PC-3 (cell line): ENCODE measurements at regions not wholly inside any gene's neighbourhood (a gene's known extent, or its start where the extent isn't known, plus 50 kb on each side); places are given as distances from the start of the nearest gene placed in this dataset.

Experiments used
- ATAC-seq: fragments of 200-7000 bp; cut with Tn5 transposase; 2 replicates; pipeline ENCODE4 v1.9.1; 2020; ENCODE audit warnings: mild to moderate bottlenecking, moderate library complexity
- BruUV-seq: library from RNA; stranded (reverse); fragments of 400-500 nt; replicated peaks from 2 replicates; lab custom pipeline; 2021; lab: Mats Ljungman, UMichigan
- CTCF ChIA-PET: fragments of 300-600 bp; sonication (Branson Sonifier 250); formaldehyde crosslinking; loops from one replicate; lab custom pipeline; 2022; ENCODE audit warnings: antibody characterized with exemption; lab: Charles Lee
- POLR2A ChIA-PET: fragments of 300-600 bp; sonication (Branson Sonifier 250); formaldehyde crosslinking; loops from one replicate; lab custom pipeline; 2022; ENCODE audit warnings: antibody characterized with exemption; ENCODE audit not compliant: unreplicated experiment; lab: Charles Lee
- DNase-seq: peaks from one replicate; pipeline ENCODE4 v3.0.0-alpha.2; 2015
- H2AFZ ChIP-seq: fragments of 300-600 bp; sonication (generic); 2 replicates; pipeline ENCODE4 v1.6.0; 2016; ENCODE audit warnings: antibody characterized with exemption, low read length
- H3F3A ChIP-seq: fragments of 300-600 bp; sonication (generic); one replicate; pipeline ENCODE4 v1.6.0; 2017; ENCODE audit warnings: antibody characterized with exemption, low read length, control low read depth, mild to moderate bottlenecking; ENCODE audit not compliant: unreplicated experiment
- H3K27ac ChIP-seq: fragments of 300-600 bp; sonication (generic); 2 replicates; pipeline ENCODE4 v1.5.1; 2016; ENCODE audit warnings: mild to moderate bottlenecking, low read length
- H3K27me3 ChIP-seq: fragments of 300-600 bp; sonication (generic); 2 replicates; pipeline ENCODE4 v1.6.1; 2016; ENCODE audit warnings: low read length, mixed read lengths
- H3K36me3 ChIP-seq: fragments of 300-600 bp; sonication (generic); 2 replicates; pipeline ENCODE4 v1.6.1; 2016; ENCODE audit warnings: low read depth, mixed run types, low read length, mixed read lengths
- H3K4me1 ChIP-seq: fragments of 300-600 bp; sonication (generic); 2 replicates; pipeline ENCODE4 v1.5.1; 2016; ENCODE audit warnings: low read length; ENCODE audit not compliant: insufficient read depth
- H3K4me2 ChIP-seq: fragments of 300-600 bp; sonication (generic); 2 replicates; pipeline ENCODE4 v1.6.0; 2016; ENCODE audit warnings: low read length
- H3K4me3 ChIP-seq: fragments of 300-600 bp; sonication (generic); 2 replicates; pipeline ENCODE4 v1.5.1; 2016; ENCODE audit warnings: mild to moderate bottlenecking, low read length, mixed read lengths
- H3K79me2 ChIP-seq: fragments of 300-600 bp; sonication (generic); 2 replicates; pipeline ENCODE4 v1.6.1; 2017; ENCODE audit warnings: low read length, mixed read lengths
- H3K9ac ChIP-seq: fragments of 300-600 bp; sonication (generic); 2 replicates; pipeline ENCODE4 v1.6.0; 2016; ENCODE audit warnings: mild to moderate bottlenecking, low read length
- H3K9me2 ChIP-seq: fragments of 300-600 bp; sonication (generic); replicated peaks from 2 replicates; pipeline ENCODE4 v1.6.1; 2016; ENCODE audit warnings: mixed run types, low read length, mixed read lengths
- H3K9me3 ChIP-seq: fragments of 300-600 bp; sonication (generic); 2 replicates; pipeline ENCODE4 v1.6.1; 2016; ENCODE audit warnings: low read length, mixed read lengths
- H4K20me1 ChIP-seq: fragments of 300-600 bp; sonication (generic); 2 replicates; pipeline ENCODE4 v1.6.1; 2016; ENCODE audit warnings: low read length, mixed read lengths
- EZH2 ChIP-seq: fragments of 300-600 bp; sonication (generic); IDR thresholded peaks from one replicate; pipeline ENCODE4 v1.6.1; 2017; ENCODE audit warnings: antibody characterized with exemption, mild to moderate bottlenecking, low read length; ENCODE audit not compliant: unreplicated experiment
- EZH2phosphoT487 ChIP-seq: fragments of 300-600 bp; sonication (generic); IDR thresholded peaks from 2 replicates; pipeline ENCODE4 v1.6.1; 2018; ENCODE audit warnings: mild to moderate bottlenecking, antibody characterized with exemption, low read length, borderline replicate concordance
- intact Hi-C: fragments of 100-400 bp; cut with micrococcal nuclease; formaldehyde crosslinking; loops from 2 replicates; pipeline ENCODE4 v1.9.0; 2023
- TF ChIP-seq, protein P1 (sequence below): fragments of 300-600 bp; sonication (generic); conservative IDR thresholded peaks from 2 replicates; pipeline ENCODE4 v1.5.1; 2017; ENCODE audit warnings: antibody characterized with exemption, low read depth, mild to moderate bottlenecking, low read length

GRCh38 chr7:41007351-41007751, 695.5 kb downstream of the INHBA start:
- Histone ChIP-seq H3K4me1 (peaks cover 53% of the 10 kb centered on the region), H3K27me3 (no peaks in the 10 kb centered on the region), H4K20me1 (no peaks in the 10 kb centered on the region), H2AFZ (peak overlapping the region; percentile 51; the same call in 1 of the 2 replicates), H3K36me3 (no peaks in the 10 kb centered on the region), H3K4me2 (peak overlapping the region; percentile 7; the same call in 1 of the 2 replicates), H3K79me2 (no peaks in the 10 kb centered on the region), H3K9me2 (no peaks in the 10 kb centered on the region), H3K4me3 (no peak overlapping the region), H3K27ac (peak overlapping the region; percentile 84), H3K9me3 (no peaks in the 10 kb centered on the region), H3F3A (no peaks in the 10 kb centered on the region), H3K9ac (no peak overlapping the region)
- peak; percentile 41 for ATAC-seq
- intact Hi-C loops: loop anchor here (2.0 to 5.0 kb wide), 5 partner anchors 100 to 697 kb away; no protein-coding TSS in a partner anchor
- BruUV-seq: no TSS peak
- TF ChIP-seq EZH2 (no peak), EZH2phosphoT487 (no peak)
- TF ChIP-seq, protein P1, sequence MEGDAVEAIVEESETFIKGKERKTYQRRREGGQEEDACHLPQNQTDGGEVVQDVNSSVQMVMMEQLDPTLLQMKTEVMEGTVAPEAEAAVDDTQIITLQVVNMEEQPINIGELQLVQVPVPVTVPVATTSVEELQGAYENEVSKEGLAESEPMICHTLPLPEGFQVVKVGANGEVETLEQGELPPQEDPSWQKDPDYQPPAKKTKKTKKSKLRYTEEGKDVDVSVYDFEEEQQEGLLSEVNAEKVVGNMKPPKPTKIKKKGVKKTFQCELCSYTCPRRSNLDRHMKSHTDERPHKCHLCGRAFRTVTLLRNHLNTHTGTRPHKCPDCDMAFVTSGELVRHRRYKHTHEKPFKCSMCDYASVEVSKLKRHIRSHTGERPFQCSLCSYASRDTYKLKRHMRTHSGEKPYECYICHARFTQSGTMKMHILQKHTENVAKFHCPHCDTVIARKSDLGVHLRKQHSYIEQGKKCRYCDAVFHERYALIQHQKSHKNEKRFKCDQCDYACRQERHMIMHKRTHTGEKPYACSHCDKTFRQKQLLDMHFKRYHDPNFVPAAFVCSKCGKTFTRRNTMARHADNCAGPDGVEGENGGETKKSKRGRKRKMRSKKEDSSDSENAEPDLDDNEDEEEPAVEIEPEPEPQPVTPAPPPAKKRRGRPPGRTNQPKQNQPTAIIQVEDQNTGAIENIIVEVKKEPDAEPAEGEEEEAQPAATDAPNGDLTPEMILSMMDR: no peak
- ChIA-PET CTCF (interaction anchor here (0.5 kb wide), 1 partner anchor 183 kb away, joined by 3 read pairs; no protein-coding TSS in a partner anchor), POLR2A (interaction anchor here (0.7 kb wide), 1 partner anchor 28 kb away, joined by 4 read pairs; no protein-coding TSS in a partner anchor)
- peak; percentile 31 for DNase-seq

DNA sequence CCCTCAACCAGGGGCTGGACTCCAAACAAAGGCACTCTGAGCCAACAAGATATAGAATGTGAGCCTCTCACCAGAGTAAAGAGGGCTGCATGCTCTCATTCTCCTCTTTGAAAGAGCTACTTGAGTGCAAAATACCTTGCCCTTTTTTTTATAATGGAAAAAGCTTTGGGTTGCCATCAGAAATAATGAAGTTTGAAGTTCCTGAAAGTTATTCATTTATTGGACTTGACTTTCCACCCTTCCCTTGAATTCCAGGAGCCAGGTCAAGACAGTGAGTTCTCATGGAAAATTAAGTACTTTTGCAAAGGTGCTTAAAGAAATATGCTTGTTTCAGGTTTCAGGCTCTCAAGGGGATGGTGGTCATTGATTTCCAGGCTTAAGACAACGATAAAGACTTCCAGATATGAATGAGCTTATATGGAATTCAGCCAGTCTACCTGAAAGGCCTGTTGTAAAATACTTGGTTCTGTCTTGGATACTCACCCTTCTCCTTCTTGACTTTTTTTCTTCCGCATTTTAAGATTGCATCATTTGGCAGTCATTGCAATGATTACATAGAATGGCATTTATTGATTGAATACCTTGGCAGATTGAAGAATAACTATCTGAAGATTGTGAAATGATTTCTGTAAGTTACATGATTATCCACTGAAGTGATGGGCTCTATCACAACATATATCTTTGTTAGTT, 696.4 kb downstream of the INHBA start:
- TF ChIP-seq, protein P1: no peak
- TF ChIP-seq EZH2 (no peak), EZH2phosphoT487 (no peak)
- Histone ChIP-seq H3K27me3 (no peaks in the 10 kb centered on the region), H3K27ac (peak overlapping the region; percentile 84), H3K36me3 (no peaks in the 10 kb centered on the region), H3K9ac (peak overlapping the region; percentile 34; the same call in 1 of the 2 replicates), H4K20me1 (no peaks in the 10 kb centered on the region), H3K79me2 (no peaks in the 10 kb centered on the region), H3K4me3 (no peak overlapping the region), H3K4me1 (peaks cover 54% of the 10 kb centered on the region), H3K4me2 (0 out of 2 replicates have a peak overlapping the region, but pooled peaks have one; percentile 24), H3K9me2 (no peaks in the 10 kb centered on the region), H3K9me3 (no peaks in the 10 kb centered on the region), H2AFZ (no peak overlapping the region), H3F3A (no peaks in the 10 kb centered on the region)
- ATAC-seq (peak; percentile 58), DNase-seq (peak; percentile 97)
- CTCF ChIA-PET: interaction anchor here (0.6 kb wide), 1 partner anchor 16 kb away, joined by 3 read pairs; no protein-coding TSS in a partner anchor
- intact Hi-C loops: loop anchor here (1.0 to 5.0 kb wide), 6 partner anchors 101 to 698 kb away; no protein-coding TSS in a partner anchor
- TSS peak; percentile 85 for BruUV-seq
- POLR2A ChIA-PET: interaction anchor here (0.6 to 0.7 kb wide), 2 partner anchors 27 to 216 kb away, joined by 3 to 4 read pairs; no protein-coding TSS in a partner anchor
